ENCODE measurements at regions not wholly inside any gene's neighbourhood (a gene's known extent, or its start where the extent isn't known, plus 50 kb on each side); places are given as distances from the start of the nearest gene placed in this dataset.
"Not testable (repeated sequence)": the region's sequence is repeated elsewhere in the genome, so short reads cannot be mapped to it uniquely, and the experiment has no call there.

GRCh38 chr12:12009749-12010276 lies 60.9 kb upstream of the BCL2L14 start:
- H3K36me3 ChIP-seq (ENCODE audit: control insufficient read depth, insufficient read depth, low read length); H3K9me3 ChIP-seq (ENCODE audit: control insufficient read depth, insufficient read depth, low read length); H2BK5ac ChIP-seq (ENCODE audit: low read depth, low read length, poor library complexity, severe bottlenecking); DNase-seq; H3K27ac ChIP-seq (ENCODE audit: insufficient read depth, low read length); dilution Hi-C loops (cut with HindIII; ENCODE audit: low sequenced_read_pairs, unreplicated experiment); ATAC-seq (ENCODE audit: low read depth); intact Hi-C loops (cut with micrococcal nuclease); H3K18ac ChIP-seq (ENCODE audit: low read depth, low read length); H4K91ac ChIP-seq (ENCODE audit: insufficient read depth, low read depth, low read length); in situ Hi-C loops (cut with MboI; ENCODE audit: low sequenced_read_pairs); H4K20me1 ChIP-seq (ENCODE audit: insufficient read depth, low read length); H3K4me2 ChIP-seq (ENCODE audit: low read depth, low read length); H3K9ac ChIP-seq (ENCODE audit: low read depth, low read length); H3K79me1 ChIP-seq (ENCODE audit: low read depth in 1 of 2, low read length in 2 of 2); H3K4me1 ChIP-seq (ENCODE audit: control insufficient read depth, insufficient read depth, low read length); BruUV-seq (replicated peaks); H3K4me3 ChIP-seq (ENCODE audit: insufficient read depth, low read depth, low read length); H3K56ac ChIP-seq (ENCODE audit: extremely low read depth, insufficient read depth, low read length); H3K27me3 ChIP-seq (ENCODE audit: control insufficient read depth, insufficient read depth, low read length); POLR2A ChIA-PET (ENCODE audit: unreplicated experiment); H4K5ac ChIP-seq (ENCODE audit: low read depth, low read length); H2AK9ac ChIP-seq (replicated peaks; ENCODE audit: low read depth, low read length, poor library complexity); H3K23ac ChIP-seq (ENCODE audit: low read depth, low read length): not testable (repeated sequence)
- Histone ChIP-seq H3K14ac (replicated peaks; ENCODE audit: low read depth, low read length) (peak overlapping the region; percentile 51), H3K9me1 (ENCODE audit: insufficient read depth, low read length) (peaks cover 12% of the 10 kb centered on the region), H2BK20ac (ENCODE audit: low read depth, low read length) (0 out of 2 replicates have a peak overlapping the region, but pooled peaks have one; percentile 3), H3K4ac (ENCODE audit: low read depth, low read length) (peak overlapping the region; percentile 63; the same call in 1 of the 2 replicates), H2AK5ac (ENCODE audit: low read depth, low read length) (peak overlapping the region; percentile 44; the same call in 1 of the 2 replicates), H2BK15ac (ENCODE audit: low read depth, low read length) (0 out of 3 replicates have a peak overlapping the region, but pooled peaks have one; percentile 7), H2AFZ (replicated peaks; ENCODE audit: low read length, poor library complexity) (peak overlapping the region; percentile 84), H4K8ac (ENCODE audit: low read depth in 2 of 2, low read length in 2 of 2) (peak overlapping the region in 1 of 2 experiments; percentile 29; a peak in 1 of 4 replicates), H2BK120ac (ENCODE audit: low read depth, low read length) (peak overlapping the region; percentile 79; the same call in 1 of the 2 replicates)
- WGBS, 2 experiments (ENCODE audit: extremely low coverage in 2 of 2, insufficient read length in 1 of 2): no CpG with 5 or more reads among the region's 6 CpGs
- CTCF ChIA-PET: interaction anchor here (0.6 kb wide), 1 partner anchor 310 kb away, joined by 3 read pairs; no protein-coding TSS in a partner anchor

Data from IMR-90 (cell line).